ENCODE measurements at regions not wholly inside any gene's neighbourhood (a gene's known extent, or its start where the extent isn't known, plus 50 kb on each side); places are given as distances from the start of the nearest gene placed in this dataset.

GRCh38 chr1:234721476-234722269 lies 111.7 kb upstream of the IRF2BP2 start (continued):
- no peak; the same call in 1 of the 2 replicates for TF ChIP-seq MTA1 (CRISPR knock-in tag; IDR thresholded peaks at IDR 0.05; ENCODE audit: borderline replicate concordance)
- no peak; the same call in 1 of the 2 replicates for TF ChIP-seq ZBTB34 (CRISPR knock-in tag; IDR thresholded peaks at IDR 0.05)
- TF ChIP-seq ATM (IDR thresholded peaks at IDR 0.05; ENCODE audit: borderline replicate concordance), result no peak
- TF ChIP-seq ZNF124 (CRISPR knock-in tag; IDR thresholded peaks at IDR 0.05), result 0 out of 2 replicates have a peak, but pooled peaks have one; percentile 68
- TF ChIP-seq KIAA2018 (CRISPR knock-in tag; IDR thresholded peaks at IDR 0.05; ENCODE audit: borderline replicate concordance), result no peak
- peak; percentile 50 for TF ChIP-seq PITX1 (CRISPR knock-in tag; IDR thresholded peaks at IDR 0.05)
- TF ChIP-seq ZNF737 (CRISPR knock-in tag; IDR thresholded peaks at IDR 0.05; ENCODE audit: borderline replicate concordance), result no peak
- no peak; the same call in 1 of the 2 replicates for TF ChIP-seq NFYB (CRISPR knock-in tag; IDR thresholded peaks at IDR 0.05)
- TF ChIP-seq HCFC1 (IDR thresholded peaks at IDR 0.05; ENCODE audit: low read depth, low read length), result no peak
- peak; percentile 51; the same call in 1 of the 2 replicates for TF ChIP-seq KLF15 (CRISPR knock-in tag; IDR thresholded peaks at IDR 0.05; ENCODE audit: borderline replicate concordance)
- TF ChIP-seq NR2C2 (CRISPR knock-in tag; IDR thresholded peaks at IDR 0.05; ENCODE audit: borderline replicate concordance), result peak; percentile 18; the same call in 1 of the 2 replicates
- TF ChIP-seq ZNF280B (CRISPR knock-in tag; IDR thresholded peaks at IDR 0.05; ENCODE audit: borderline replicate concordance), result no peak
- TF ChIP-seq MLXIP (CRISPR knock-in tag; IDR thresholded peaks at IDR 0.05; ENCODE audit: borderline replicate concordance), result no peak
- no peak for TF ChIP-seq SP1 (IDR thresholded peaks at IDR 0.05)
- TF ChIP-seq SP1 (CRISPR knock-in tag; IDR thresholded peaks at IDR 0.05), result no peak
